GM12875 (cell line): ENCODE measurements at regions not wholly inside any gene's neighbourhood (a gene's known extent, or its start where the extent isn't known, plus 50 kb on each side); places are given as distances from the start of the nearest gene placed in this dataset.

Experiments
- H3K4me3 ChIP-seq: one replicate; pipeline ENCODE4 v1.5.1; 2011; ENCODE audit warnings: low read depth, low read length, control low read depth
- TF ChIP-seq, protein P1 (sequence below): IDR thresholded peaks from 2 replicates; pipeline ENCODE4 v1.5.1; 2011; ENCODE audit warnings: low read depth, mild to moderate bottlenecking, control low read depth, inconsistent platforms, low read length, moderate library complexity, borderline replicate concordance; ENCODE audit not compliant: insufficient read depth

DNA sequence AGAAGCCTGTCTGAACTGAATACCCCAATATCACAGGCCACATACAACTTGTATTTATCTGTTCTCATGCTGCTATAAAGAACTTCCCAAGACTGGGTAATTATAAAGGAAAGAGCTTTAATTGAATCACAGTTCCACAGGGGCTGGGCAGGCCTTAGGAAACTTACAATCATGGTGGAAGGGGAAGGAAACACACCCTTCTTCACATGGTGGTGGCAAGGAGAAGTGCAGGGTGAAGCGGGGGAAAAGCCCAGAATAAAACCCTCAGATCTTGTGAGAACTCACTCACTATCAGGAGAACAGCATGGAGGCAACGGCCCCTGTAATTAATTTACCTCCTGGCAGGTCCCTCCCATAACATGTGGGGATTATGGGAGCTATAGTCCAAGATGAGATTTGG, 50.3 kb upstream of the FNDC1 start:
- TF ChIP-seq, protein P1, sequence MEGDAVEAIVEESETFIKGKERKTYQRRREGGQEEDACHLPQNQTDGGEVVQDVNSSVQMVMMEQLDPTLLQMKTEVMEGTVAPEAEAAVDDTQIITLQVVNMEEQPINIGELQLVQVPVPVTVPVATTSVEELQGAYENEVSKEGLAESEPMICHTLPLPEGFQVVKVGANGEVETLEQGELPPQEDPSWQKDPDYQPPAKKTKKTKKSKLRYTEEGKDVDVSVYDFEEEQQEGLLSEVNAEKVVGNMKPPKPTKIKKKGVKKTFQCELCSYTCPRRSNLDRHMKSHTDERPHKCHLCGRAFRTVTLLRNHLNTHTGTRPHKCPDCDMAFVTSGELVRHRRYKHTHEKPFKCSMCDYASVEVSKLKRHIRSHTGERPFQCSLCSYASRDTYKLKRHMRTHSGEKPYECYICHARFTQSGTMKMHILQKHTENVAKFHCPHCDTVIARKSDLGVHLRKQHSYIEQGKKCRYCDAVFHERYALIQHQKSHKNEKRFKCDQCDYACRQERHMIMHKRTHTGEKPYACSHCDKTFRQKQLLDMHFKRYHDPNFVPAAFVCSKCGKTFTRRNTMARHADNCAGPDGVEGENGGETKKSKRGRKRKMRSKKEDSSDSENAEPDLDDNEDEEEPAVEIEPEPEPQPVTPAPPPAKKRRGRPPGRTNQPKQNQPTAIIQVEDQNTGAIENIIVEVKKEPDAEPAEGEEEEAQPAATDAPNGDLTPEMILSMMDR: no peak
- no peak overlapping the region for H3K4me3 ChIP-seq

DNA sequence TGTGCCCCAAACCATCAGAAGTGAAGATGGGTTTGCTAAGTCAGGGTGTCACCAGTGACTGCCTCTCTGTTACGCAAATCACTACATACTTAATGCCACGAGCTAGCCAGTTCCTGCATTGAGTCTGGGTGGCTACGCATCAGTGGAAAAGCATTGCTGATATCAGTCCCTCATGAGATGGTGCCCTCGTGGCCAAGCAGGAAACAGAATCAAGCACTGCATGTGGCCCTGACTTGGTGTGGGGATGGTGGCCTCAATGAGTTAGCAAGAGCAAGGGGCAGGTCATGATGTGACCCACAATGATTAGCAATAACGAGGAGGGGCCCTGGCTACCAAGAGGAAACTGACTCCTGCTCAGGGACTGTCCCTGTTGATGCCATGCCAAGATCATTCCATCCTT, 51.6 kb upstream of the FNDC1 start:
- TF ChIP-seq, protein P1: no peak
- no peak overlapping the region for H3K4me3 ChIP-seq

DNA sequence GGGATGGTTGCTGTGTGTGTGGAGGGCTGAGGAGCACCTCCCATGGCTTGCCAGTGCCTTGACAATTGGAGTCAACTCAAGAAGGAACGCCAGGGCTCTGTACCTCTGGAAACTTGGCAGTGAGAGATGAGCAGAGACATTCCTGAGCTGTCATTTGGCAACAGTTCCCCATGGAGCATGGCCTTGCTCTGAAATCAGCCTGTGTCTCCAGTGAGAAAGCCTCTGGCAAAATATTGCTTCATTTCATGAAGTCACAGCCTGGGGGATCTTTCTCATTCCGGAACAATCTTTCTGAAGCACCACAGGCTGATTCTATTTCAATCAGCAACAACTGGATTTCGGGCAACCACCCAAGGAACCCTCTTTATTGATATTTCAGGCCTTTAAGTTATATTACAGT, 52.2 kb upstream of the FNDC1 start:
- H3K4me3 ChIP-seq: no peak overlapping the region
- TF ChIP-seq, protein P1: no peak

DNA sequence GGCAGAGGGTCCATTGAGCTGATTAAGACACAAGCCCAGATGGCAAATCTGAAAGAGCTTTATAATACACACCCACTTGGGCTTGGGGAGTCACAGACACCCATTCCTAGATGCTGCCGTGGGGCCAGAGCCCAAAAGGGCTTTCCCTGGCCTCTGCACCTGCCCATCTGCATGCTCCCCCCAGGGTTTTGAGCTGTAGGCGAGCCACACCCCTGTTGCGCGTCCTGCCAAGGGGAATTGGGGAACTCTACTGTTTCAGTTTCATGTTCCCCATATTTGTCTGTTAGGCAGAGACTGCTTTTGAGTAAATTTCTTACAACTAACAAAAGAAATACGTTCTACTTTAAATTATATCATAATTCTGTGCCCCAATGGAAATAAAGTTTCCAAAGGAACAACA, 52.9 kb upstream of the FNDC1 start:
- no peak overlapping the region for H3K4me3 ChIP-seq
- TF ChIP-seq, protein P1: no peak

DNA sequence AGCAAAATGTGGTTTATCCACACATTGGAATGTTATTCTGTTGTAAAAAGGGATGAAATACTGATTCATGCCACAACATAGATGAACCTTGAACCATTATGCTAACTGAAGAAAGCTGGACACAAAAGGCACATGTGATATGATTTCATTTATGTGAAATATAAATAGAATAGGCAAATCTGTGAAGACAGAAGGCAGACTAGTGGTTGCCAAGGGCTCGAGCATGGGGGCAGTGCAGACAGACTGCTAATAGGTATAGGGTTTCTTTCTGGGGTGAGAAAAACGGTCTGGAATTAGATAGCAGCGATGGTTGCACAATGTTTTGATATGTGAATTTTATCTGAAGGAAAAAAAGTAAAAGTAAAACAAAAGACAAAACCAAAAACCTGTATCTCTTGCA, 54.6 kb upstream of the FNDC1 start:
- TF ChIP-seq, protein P1: no peak
- no peak overlapping the region for H3K4me3 ChIP-seq

DNA sequence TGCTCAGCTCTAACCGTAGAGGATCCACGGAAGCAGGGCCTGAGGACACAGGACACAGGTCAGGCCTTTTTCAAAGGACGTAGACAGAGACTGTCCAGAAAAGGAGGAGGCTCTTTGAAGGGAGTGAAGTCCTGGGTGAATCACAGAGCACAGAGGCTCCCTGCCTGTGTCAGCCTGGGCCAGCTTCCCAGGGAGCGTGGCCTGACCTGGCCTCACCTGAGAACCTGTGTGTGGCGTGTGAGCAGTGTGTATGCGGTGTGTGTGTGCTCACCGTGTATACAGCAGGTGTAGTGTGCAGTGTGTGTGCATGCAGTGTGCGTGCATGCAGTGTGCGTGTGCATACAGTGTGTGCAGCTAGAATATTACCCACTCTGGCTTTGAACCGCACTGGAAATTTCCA, 56.0 kb upstream of the FNDC1 start:
- no peak overlapping the region for H3K4me3 ChIP-seq
- TF ChIP-seq, protein P1: no peak

DNA sequence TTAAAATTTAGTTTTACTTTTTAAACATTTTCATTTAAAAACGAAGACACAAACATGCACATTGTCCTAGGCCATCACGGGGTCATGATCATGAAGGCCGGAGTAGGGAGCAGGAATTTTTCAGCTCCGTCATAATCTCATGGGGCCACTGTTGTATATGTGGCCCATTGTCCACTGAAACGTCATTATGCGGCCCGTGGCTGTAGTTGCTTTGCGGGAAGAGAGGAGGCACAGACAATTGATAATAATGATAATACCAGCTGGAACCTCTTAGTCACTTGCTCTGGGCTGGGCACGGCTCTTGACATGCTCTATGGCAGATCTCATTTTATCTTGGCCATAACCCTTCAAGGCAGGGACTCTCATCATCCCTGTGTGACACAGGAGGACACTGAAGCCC, 56.5 kb upstream of the FNDC1 start:
- no peak overlapping the region for H3K4me3 ChIP-seq
- TF ChIP-seq, protein P1: no peak
